Adrenal gland (tissue), 9 donors: ENCODE measurements at regions not wholly inside any gene's neighbourhood (a gene's known extent, or its start where the extent isn't known, plus 50 kb on each side); places are given as distances from the start of the nearest gene placed in this dataset.

Experiments used
- DNase-seq, 7 donors: peaks; one replicate each; pipeline ENCODE4 v3.0.0-alpha.2; 2019 to 2020
- H3K27ac ChIP-seq, 5 donors: fragments of 200-600 bp; sonication (generic) in 4 of 5; 1 replicate in 3 of 5; 2 replicates in 2 of 5; pipeline versions ENCODE4 v1.5.1 to v1.8.0; 2016 to 2020; ENCODE audit warnings: mild to moderate bottlenecking in 1 of 5
- H3K27me3 ChIP-seq: fragments of 200-600 bp; 2 replicates; pipeline ENCODE4 v1.8.0; 2021
- H3K36me3 ChIP-seq, 2 donors: fragments of 200-600 bp; replicated peaks in 1 of 2; 1 replicate in 1 of 2; 2 replicates in 1 of 2; pipeline versions ENCODE4 v1.5.1 to v1.8.0; 2018 to 2022
- H3K4me1 ChIP-seq, 2 donors: fragments of 200-600 bp; replicated peaks in 1 of 2; 1 replicate in 1 of 2; 2 replicates in 1 of 2; pipeline versions ENCODE4 v1.5.1 to v1.8.0; 2018 to 2021
- H3K4me3 ChIP-seq, 4 donors: fragments of 200-600 bp; sonication (generic) in 3 of 4; one replicate each; pipeline ENCODE4 v1.5.1; 2016 to 2018
- H3K9me3 ChIP-seq, 3 donors: fragments of 200-600 bp; sonication (generic) in 1 of 3; replicated peaks in 1 of 3; 1 replicate in 2 of 3; 2 replicates in 1 of 3; pipeline versions ENCODE4 v1.5.1 to v1.8.0; 2016 to 2021
- CTCF ChIP-seq, 6 experiments: fragments of 450-650 bp in 4 of 6; fragments of 200-600 bp in 2 of 6; sonication (generic) in 1 of 6; IDR thresholded peaks; 1 replicate in 5 of 6; 2 replicates in 1 of 6; pipeline versions ENCODE4 v1.5.1 to v1.8.0; 2016 to 2021; ENCODE audit warnings: antibody characterized with exemption in 6 of 6, mild to moderate bottlenecking in 2 of 6, moderate library complexity in 1 of 6
- POLR2A ChIP-seq, 2 donors: fragments of 450-650 bp; IDR thresholded peaks; one replicate each; pipeline ENCODE4 v1.6.1; 2017; ENCODE audit warnings: antibody characterized with exemption in 2 of 2, mild to moderate bottlenecking in 2 of 2, moderate library complexity in 1 of 2
- WGBS, 4 donors: extraction: QIAGEN DNeasy Blood & Tissue Kit in 2 of 4; methylation state at CpG; one replicate each; pipeline versions ENCODE4 v1.1.5 to v1.1.7; 2013 to 2017; 5-methylcytosine and 5-hydroxymethylcytosine counted together
- intact Hi-C, 2 donors: fragments of 100-400 bp; cut with DNase I; formaldehyde crosslinking; loops; one replicate each; pipeline versions ENCODE4 v1.14.1 to v1.15.0; 2022 to 2023
- donor health status: healthy with polysubstance abuse.
- donor health status: Bipolar disorder and iron deficiency.
- donor health status: DM: yes; HTN: yes; CAD: no.
- donor health status: DM: no; HTN: no; CAD: no.
- donor health status: DM: no; HTN: no; CAD: no.

GRCh38 chr17:70896843-70897242 is 727.5 kb downstream of the KCNJ2 start:
- 61 to 66% (median 66%) methylated on average over 4 of the region's 4 CpGs for WGBS, 4 donors
- Histone ChIP-seq H3K36me3 (no peaks in the 10 kb centered on the region), H3K9me3 (no peaks in the 10 kb centered on the region), H3K27ac (no peak overlapping the region), H3K27me3 (no peaks in the 10 kb centered on the region), H3K4me3 (no peak overlapping the region), H3K4me1 (no peaks in the 10 kb centered on the region)
- no peak for TF ChIP-seq CTCF (IDR thresholded peaks at IDR 0.05)
- TF ChIP-seq POLR2A (IDR thresholded peaks at IDR 0.05), result no peak
- intact Hi-C loops, result no loop called here
- no peak for DNase-seq

- no peak overlapping the region for H3K27ac ChIP-seq
- H3K36me3 ChIP-seq, result no peaks in the 10 kb centered on the region
- intact Hi-C loops, result no loop called here
- H3K4me3 ChIP-seq, result no peak overlapping the region
- TF ChIP-seq CTCF (IDR thresholded peaks at IDR 0.05) (no peak), POLR2A (IDR thresholded peaks at IDR 0.05) (no peak)
- H3K4me1 ChIP-seq, result no peaks in the 10 kb centered on the region
- H3K27me3 ChIP-seq, result no peaks in the 10 kb centered on the region
- H3K9me3 ChIP-seq, result no peaks in the 10 kb centered on the region
- no peak for DNase-seq
Measured at GRCh38 chr17:70897446-70897845, 728.1 kb downstream of the KCNJ2 start.

DNA sequence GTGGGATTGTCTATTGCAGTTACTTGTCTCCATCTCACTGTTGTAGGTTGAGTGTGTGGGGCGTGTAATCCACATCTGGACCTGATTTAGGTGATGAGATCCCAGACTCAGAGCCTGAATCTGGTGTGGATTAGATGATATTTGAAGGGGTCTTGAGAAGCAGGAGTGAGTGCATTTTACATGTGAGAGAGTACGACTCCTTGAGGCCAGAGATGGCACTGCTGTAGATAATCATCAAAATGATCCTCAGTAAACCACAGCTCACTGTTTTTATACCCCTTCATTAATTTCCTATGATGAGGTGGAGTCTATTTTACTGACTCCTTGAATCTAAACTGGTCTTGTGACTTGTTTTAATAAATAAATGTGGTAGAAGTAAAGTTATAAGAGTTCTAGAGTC is 732.5 kb downstream of the KCNJ2 start:
- DNase-seq, result no peak
- no peaks in the 10 kb centered on the region for H3K36me3 ChIP-seq
- no peaks in the 10 kb centered on the region for H3K27me3 ChIP-seq
- intact Hi-C loops, result no loop called here
- no peaks in the 10 kb centered on the region for H3K9me3 ChIP-seq
- H3K4me3 ChIP-seq, result no peak overlapping the region
- no peak overlapping the region for H3K27ac ChIP-seq
- TF ChIP-seq CTCF (IDR thresholded peaks at IDR 0.05), result no peak
- TF ChIP-seq POLR2A (IDR thresholded peaks at IDR 0.05), result no peak
- WGBS, 4 donors, result 77 to 86% (median 84%) methylated on average over 2 of the region's 2 CpGs
- peaks cover 0 to 3% of the 10 kb centered on the region in 2 donors for H3K4me1 ChIP-seq

- WGBS, 4 donors, result 36 to 42% (median 38%) methylated on average over 3 of the region's 3 CpGs
Measured at GRCh38 chr17:70905796-70906195, 736.5 kb downstream of the KCNJ2 start.

More at GRCh38 chr17:70905796-70906195, 736.5 kb downstream of the KCNJ2 start:
- no peaks in the 10 kb centered on the region for H3K36me3 ChIP-seq
- no peaks in the 10 kb centered on the region for H3K27me3 ChIP-seq
- H3K9me3 ChIP-seq, result no peaks in the 10 kb centered on the region
- intact Hi-C loops, result no loop called here
- peaks cover 0 to 3% of the 10 kb centered on the region in 2 donors for H3K4me1 ChIP-seq
- H3K27ac ChIP-seq, result peak overlapping the region in 1 of 5 donors; percentile 25
- TF ChIP-seq CTCF (IDR thresholded peaks at IDR 0.05), result no peak
- no peak for TF ChIP-seq POLR2A (IDR thresholded peaks at IDR 0.05)
- no peak overlapping the region for H3K4me3 ChIP-seq
- DNase-seq, result peak; percentile 16 to 79 (median 52)
